OCI-LY1 (cell line): ENCODE measurements at regions not wholly inside any gene's neighbourhood (a gene's known extent, or its start where the extent isn't known, plus 50 kb on each side); places are given as distances from the start of the nearest gene placed in this dataset.

Experiments
- H2AFZ ChIP-seq: fragments of 200-600 bp; sonication (generic), shearing (Covaris generic); 2 replicates; pipeline ENCODE4 v1.6.0; 2014; ENCODE audit warnings: antibody characterized with exemption, mild to moderate bottlenecking, low read length
- H3F3A ChIP-seq: fragments of 200-600 bp; sonication (generic), shearing (Covaris generic); 2 replicates; pipeline ENCODE4 v1.6.0; 2014; ENCODE audit warnings: mild to moderate bottlenecking, antibody characterized with exemption, low read length, moderate library complexity; ENCODE audit not compliant: insufficient read depth
- H3K27ac ChIP-seq: fragments of 200-600 bp; sonication (generic); 2 replicates; pipeline ENCODE4 v1.5.1; 2014; ENCODE audit warnings: low read length, mixed run types, mild to moderate bottlenecking, low read depth; ENCODE audit not compliant: poor library complexity, severe bottlenecking
- H3K27me3 ChIP-seq: fragments of 200-600 bp; sonication (generic); 2 replicates; pipeline ENCODE4 v1.6.0; 2014; ENCODE audit warnings: antibody characterized with exemption, mild to moderate bottlenecking, low read length, moderate library complexity; ENCODE audit not compliant: insufficient read depth
- H3K36me3 ChIP-seq: fragments of 200-600 bp; sonication (generic); 2 replicates; pipeline ENCODE4 v1.6.1; 2014; ENCODE audit warnings: mild to moderate bottlenecking, antibody characterized with exemption, low read length, moderate library complexity, mixed read lengths; ENCODE audit not compliant: insufficient read depth
- H3K4me1 ChIP-seq: fragments of 200-600 bp; sonication (generic); 2 replicates; pipeline ENCODE4 v1.5.1; 2014; ENCODE audit warnings: mild to moderate bottlenecking, low read length, moderate library complexity; ENCODE audit not compliant: insufficient read depth, severe bottlenecking
- H3K4me2 ChIP-seq: fragments of 200-600 bp; sonication (generic), shearing (Covaris generic); 2 replicates; pipeline ENCODE4 v1.6.1; 2014; ENCODE audit warnings: low read length
- H3K4me3 ChIP-seq: fragments of 200-600 bp; sonication (generic); 2 replicates; pipeline ENCODE4 v1.5.1; 2014; ENCODE audit warnings: low read length, low read depth, mild to moderate bottlenecking, mixed read lengths; ENCODE audit not compliant: poor library complexity, severe bottlenecking
- H3K79me2 ChIP-seq: fragments of 200-600 bp; shearing (Covaris generic); 2 replicates; pipeline ENCODE4 v1.6.1; 2016; ENCODE audit warnings: mixed run types, low read length, mixed read lengths; ENCODE audit not compliant: insufficient read depth
- H3K9ac ChIP-seq: fragments of 200-600 bp; sonication (generic), shearing (Covaris generic); 2 replicates; pipeline ENCODE4 v1.6.1; 2014; ENCODE audit warnings: mild to moderate bottlenecking, low read length, mixed read lengths
- H3K9me2 ChIP-seq: fragments of 200-600 bp; sonication (generic), shearing (Covaris generic); 2 replicates; pipeline ENCODE4 v1.6.1; 2014; ENCODE audit warnings: low read depth, mild to moderate bottlenecking, low read length, mixed read lengths
- H3K9me3 ChIP-seq: fragments of 200-600 bp; shearing (Covaris generic); 2 replicates; pipeline ENCODE4 v1.6.1; 2014; ENCODE audit warnings: low read length, mixed read lengths
- H4K20me1 ChIP-seq: fragments of 200-600 bp; sonication (generic), shearing (Covaris generic); 2 replicates; pipeline ENCODE4 v1.6.0; 2016; ENCODE audit warnings: mild to moderate bottlenecking, low read length; ENCODE audit not compliant: insufficient read depth
- CTCF ChIP-seq: fragments of 200-600 bp; sonication (generic), shearing (Covaris generic); IDR thresholded peaks from 2 replicates; pipeline ENCODE4 v1.5.1; 2017; ENCODE audit warnings: mild to moderate bottlenecking, antibody characterized with exemption, low read length, moderate library complexity, mixed read lengths
- EZH2 ChIP-seq: fragments of 200-600 bp; sonication (generic), shearing (Covaris generic); IDR thresholded peaks from 2 replicates; pipeline ENCODE4 v1.8.0; 2017; ENCODE audit warnings: borderline replicate concordance, mixed run types, mild to moderate bottlenecking, antibody characterized with exemption, low read length, moderate library complexity, mixed read lengths

- no peaks in the 10 kb centered on the region for H4K20me1 ChIP-seq
- no peaks in the 10 kb centered on the region for H3K4me1 ChIP-seq
Observed at GRCh38 chr6:16003197-16003491, 125.7 kb upstream of the MYLIP start.

DNA sequence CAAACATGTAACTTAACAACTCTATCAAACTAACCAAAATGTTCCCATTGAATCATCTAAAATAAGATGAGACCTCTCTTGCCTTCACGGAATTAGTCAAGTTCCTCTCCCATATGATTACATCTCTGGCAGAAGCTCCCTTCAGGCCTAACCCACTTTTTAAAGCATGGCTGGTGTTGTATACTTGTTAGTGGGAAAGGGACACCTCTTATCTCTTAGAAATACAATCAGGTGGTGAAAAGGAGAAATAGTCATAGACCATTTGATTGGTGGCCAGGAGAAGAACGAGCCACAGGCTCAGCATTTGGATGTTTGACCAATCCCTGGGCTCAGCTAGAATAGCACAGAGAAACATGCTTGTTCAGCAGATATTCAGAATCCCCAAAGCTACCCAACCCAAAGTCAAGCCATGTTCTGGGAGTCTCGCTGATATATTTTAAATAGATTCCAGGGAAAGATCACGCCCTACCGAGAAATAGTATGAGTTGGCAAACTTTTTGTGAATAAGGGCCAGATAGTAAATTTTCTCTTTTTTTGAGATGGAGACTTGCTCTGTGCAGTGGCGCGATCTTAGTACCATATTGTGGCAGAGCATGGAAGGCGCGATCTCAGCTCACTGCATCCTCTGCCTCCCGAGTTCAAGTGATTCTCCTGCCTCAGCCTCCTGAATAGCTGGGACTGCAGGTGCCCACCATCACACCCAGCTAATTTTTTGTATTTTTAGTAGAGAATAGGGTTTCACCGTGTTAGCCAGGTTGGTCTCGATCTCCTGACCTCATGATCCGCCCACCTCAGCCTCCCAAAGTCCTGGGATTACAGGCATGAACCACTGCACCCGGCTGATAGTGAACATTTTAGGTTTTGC lies 126.3 kb upstream of the MYLIP start:
- Histone ChIP-seq H3K4me1 (no peaks in the 10 kb centered on the region), H3K27ac (no peak overlapping the region)
- no peak for TF ChIP-seq CTCF
- TF ChIP-seq EZH2 = no peak

More at GRCh38 chr6:16003197-16003491, 125.7 kb upstream of the MYLIP start:
- Histone ChIP-seq H3K9me3 (no peaks in the 10 kb centered on the region), H3K27ac (no peak overlapping the region), H3K36me3 (no peaks in the 10 kb centered on the region), H3F3A (no peaks in the 10 kb centered on the region), H3K27me3 (0 out of 2 replicates have a peak, but pooled peaks cover 3% of the 10 kb centered on the region), H3K79me2 (no peaks in the 10 kb centered on the region), H3K9ac (no peak overlapping the region), H3K4me2 (no peak overlapping the region), H3K9me2 (no peaks in the 10 kb centered on the region), H3K4me3 (no peak overlapping the region), H2AFZ (no peak overlapping the region)
- TF ChIP-seq EZH2 (no peak), CTCF (no peak)

GRCh38 chr6:16001158-16001557 lies 127.7 kb upstream of the MYLIP start:
- Histone ChIP-seq H3K9me2 (no peaks in the 10 kb centered on the region), H3K36me3 (no peaks in the 10 kb centered on the region), H3K27me3 (no peaks in the 10 kb centered on the region), H3K4me1 (no peaks in the 10 kb centered on the region), H3K4me3 (no peak overlapping the region), H3K9me3 (no peaks in the 10 kb centered on the region), H3K9ac (no peak overlapping the region), H3K4me2 (no peak overlapping the region), H3F3A (no peaks in the 10 kb centered on the region), H4K20me1 (no peaks in the 10 kb centered on the region), H2AFZ (no peak overlapping the region), H3K27ac (no peak overlapping the region), H3K79me2 (no peaks in the 10 kb centered on the region)
- TF ChIP-seq EZH2 = no peak
- TF ChIP-seq CTCF = no peak

More for the DNA sequence above, 126.3 kb upstream of the MYLIP start:
- no peaks in the 10 kb centered on the region for H3F3A ChIP-seq
- no peaks in the 10 kb centered on the region for H3K36me3 ChIP-seq
- H3K27me3 ChIP-seq = 0 out of 2 replicates have a peak, but pooled peaks cover 3% of the 10 kb centered on the region
- no peaks in the 10 kb centered on the region for H4K20me1 ChIP-seq
- H3K9ac ChIP-seq = no peak overlapping the region
- H3K9me3 ChIP-seq = no peaks in the 10 kb centered on the region
- no peak overlapping the region for H3K4me3 ChIP-seq
- H3K79me2 ChIP-seq = no peaks in the 10 kb centered on the region
- H3K4me2 ChIP-seq = no peak overlapping the region
- no peaks in the 10 kb centered on the region for H3K9me2 ChIP-seq
- no peak overlapping the region for H2AFZ ChIP-seq
